ENCODE measurements at regions not wholly inside any gene's neighbourhood (a gene's known extent, or its start where the extent isn't known, plus 50 kb on each side); places are given as distances from the start of the nearest gene placed in this dataset.

DNA sequence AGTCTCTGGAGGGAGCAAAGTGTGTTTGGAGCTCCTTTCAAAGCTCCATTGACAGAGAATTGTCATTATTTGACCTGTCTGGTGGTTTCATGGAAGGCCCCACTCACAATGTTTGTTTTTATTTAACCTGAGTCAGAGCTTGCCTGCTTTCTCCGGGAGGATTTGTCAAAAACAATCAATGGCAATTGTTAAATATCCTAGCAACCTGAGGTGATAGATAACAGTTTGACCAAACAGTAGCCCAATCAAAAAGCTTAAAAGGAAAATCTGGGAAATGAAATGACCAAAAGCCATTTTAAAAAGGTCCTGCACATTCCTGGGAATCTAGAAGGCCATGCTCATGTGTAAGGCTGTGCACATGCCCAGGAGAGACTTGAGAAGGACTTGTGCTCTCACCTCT lies 177.2 kb upstream of the POC5 start:
- no peak for DNase-seq (ENCODE audit: low spot score in 2 of 2, unreplicated experiment in 2 of 2)
- H3K4me3 Mint-ChIP-seq: no peak overlapping the region

DNA sequence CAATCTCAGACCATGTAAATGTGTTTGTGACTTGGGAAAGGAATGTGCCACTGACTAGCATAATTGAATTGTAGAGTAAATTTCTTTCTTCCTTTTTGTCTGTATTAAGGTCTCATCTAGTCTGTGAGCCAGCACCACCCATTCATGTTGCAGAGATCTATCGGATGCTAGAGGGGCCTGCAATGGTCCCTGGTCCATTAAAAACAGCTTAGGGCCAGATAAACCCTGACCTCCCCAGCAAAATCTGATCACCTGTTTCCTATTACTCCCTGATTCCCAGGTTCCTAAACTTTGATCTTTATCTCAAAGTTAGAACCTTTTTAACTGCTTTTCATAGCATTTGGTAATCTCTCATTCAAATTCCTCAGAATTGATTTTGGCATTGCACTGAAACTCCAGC lies 174.5 kb upstream of the POC5 start:
- Mint-ChIP-seq H3K27ac (no peak overlapping the region), H3K27me3 (ENCODE audit: low read depth) (no peaks in the 10 kb centered on the region), H3K4me1 (no peaks in the 10 kb centered on the region), H3K4me3 (no peak overlapping the region), H3K9me3 (peaks cover 15% of the 10 kb centered on the region), H3K36me3 (no peaks in the 10 kb centered on the region)
- TF ChIP-seq CTCF (IDR thresholded peaks at IDR 0.05; ENCODE audit: unreplicated experiment): no peak
- DNase-seq (ENCODE audit: low spot score in 2 of 2, unreplicated experiment in 2 of 2): no peak

More for the DNA sequence above, 177.2 kb upstream of the POC5 start:
- Mint-ChIP-seq H3K36me3 (no peaks in the 10 kb centered on the region), H3K4me1 (no peaks in the 10 kb centered on the region), H3K27ac (no peak overlapping the region), H3K9me3 (peaks cover 21% of the 10 kb centered on the region), H3K27me3 (ENCODE audit: low read depth) (no peaks in the 10 kb centered on the region)
- TF ChIP-seq CTCF (IDR thresholded peaks at IDR 0.05; ENCODE audit: unreplicated experiment): no peak

DNA sequence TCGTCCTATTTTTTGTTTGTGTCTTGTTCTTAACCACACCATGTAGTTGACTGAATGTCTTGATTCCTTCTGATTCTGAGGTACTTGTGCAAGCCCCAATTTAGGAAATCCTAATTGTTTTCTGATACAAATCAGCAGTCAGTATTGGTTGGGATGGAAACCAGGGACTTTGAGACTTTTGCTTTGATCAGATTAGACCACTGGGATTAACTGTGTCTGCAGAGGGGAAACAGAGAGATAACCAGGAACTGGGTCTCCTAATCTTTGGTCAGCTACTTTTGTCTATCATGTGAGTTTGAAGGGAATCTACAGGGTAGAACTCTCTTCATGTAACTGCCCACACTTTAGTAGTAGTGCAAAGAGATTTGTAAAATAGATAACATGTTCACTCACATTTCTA lies 173.8 kb upstream of the POC5 start:
- no peaks in the 10 kb centered on the region for H3K4me1 Mint-ChIP-seq
- no peaks in the 10 kb centered on the region for H3K36me3 Mint-ChIP-seq
- H3K27me3 Mint-ChIP-seq (ENCODE audit: low read depth): no peaks in the 10 kb centered on the region
- H3K27ac Mint-ChIP-seq: no peak overlapping the region
- H3K9me3 Mint-ChIP-seq: peaks cover 15% of the 10 kb centered on the region
- TF ChIP-seq CTCF (IDR thresholded peaks at IDR 0.05; ENCODE audit: unreplicated experiment): no peak
- DNase-seq (ENCODE audit: low spot score in 2 of 2, unreplicated experiment in 2 of 2): no peak
- H3K4me3 Mint-ChIP-seq: no peak overlapping the region

DNA sequence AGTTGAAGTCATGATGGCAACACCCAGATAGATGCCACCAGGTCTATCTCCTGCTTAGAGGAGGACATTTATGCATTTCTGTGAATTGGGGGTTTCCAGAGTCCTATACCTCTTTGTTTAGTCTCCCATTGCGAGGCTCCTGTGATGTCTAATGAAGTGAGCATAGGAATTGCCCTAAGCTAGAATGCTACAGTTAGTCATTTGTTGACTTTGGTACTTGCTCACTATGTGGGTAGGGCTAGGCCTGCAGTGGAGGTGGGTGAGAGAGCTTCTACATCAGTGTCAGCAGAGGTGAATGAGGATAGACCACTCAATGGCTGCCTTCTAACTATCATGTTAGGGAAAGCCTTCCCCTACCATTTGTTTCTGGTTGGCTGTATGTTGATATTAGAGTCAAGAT lies 173.3 kb upstream of the POC5 start:
- H3K27me3 Mint-ChIP-seq (ENCODE audit: low read depth): no peaks in the 10 kb centered on the region
- H3K4me1 Mint-ChIP-seq: no peaks in the 10 kb centered on the region
- no peak for TF ChIP-seq CTCF (IDR thresholded peaks at IDR 0.05; ENCODE audit: unreplicated experiment)
- H3K4me3 Mint-ChIP-seq: no peak overlapping the region
- no peaks in the 10 kb centered on the region for H3K36me3 Mint-ChIP-seq
- no peak for DNase-seq (ENCODE audit: low spot score in 2 of 2, unreplicated experiment in 2 of 2)
- H3K27ac Mint-ChIP-seq: no peak overlapping the region
- H3K9me3 Mint-ChIP-seq: peaks cover 15% of the 10 kb centered on the region

GRCh38 chr5:75886706-75887105 lies 169.5 kb upstream of the POC5 start:
- H3K27ac Mint-ChIP-seq: no peak overlapping the region
- H3K36me3 Mint-ChIP-seq: no peaks in the 10 kb centered on the region
- no peaks in the 10 kb centered on the region for H3K4me1 Mint-ChIP-seq
- H3K4me3 Mint-ChIP-seq: no peak overlapping the region
- DNase-seq (ENCODE audit: low spot score in 2 of 2, unreplicated experiment in 2 of 2): no peak
- H3K9me3 Mint-ChIP-seq: no peaks in the 10 kb centered on the region
- H3K27me3 Mint-ChIP-seq (ENCODE audit: low read depth): no peaks in the 10 kb centered on the region
- no peak for TF ChIP-seq CTCF (IDR thresholded peaks at IDR 0.05; ENCODE audit: unreplicated experiment)
